WI38 (cell line): ENCODE measurements at regions not wholly inside any gene's neighbourhood (a gene's known extent, or its start where the extent isn't known, plus 50 kb on each side); places are given as distances from the start of the nearest gene placed in this dataset.

Experiments
- H3K4me3 ChIP-seq: 2 replicates; pipeline ENCODE4 v1.5.1; 2011; ENCODE audit warnings: low read depth, mild to moderate bottlenecking, control low read depth, low read length
- CTCF ChIP-seq: IDR thresholded peaks from 2 replicates; pipeline ENCODE4 v1.5.1; 2012; ENCODE audit warnings: low read depth, mild to moderate bottlenecking, control low read depth, low read length

- no peak for TF ChIP-seq CTCF
- no peak overlapping the region for H3K4me3 ChIP-seq
Measured at GRCh38 chr11:122330279-122330965, 214.4 kb upstream of the BLID start.

GRCh38 chr11:122327528-122327927, 211.5 kb upstream of the BLID start:
- no peak overlapping the region for H3K4me3 ChIP-seq
- TF ChIP-seq CTCF: no peak

- H3K4me3 ChIP-seq: no peak overlapping the region
- TF ChIP-seq CTCF: no peak
Measured at GRCh38 chr11:122323754-122324421, 207.9 kb upstream of the BLID start.

GRCh38 chr11:122322329-122322728, 206.3 kb upstream of the BLID start:
- no peak overlapping the region for H3K4me3 ChIP-seq
- TF ChIP-seq CTCF: no peak

- no peak for TF ChIP-seq CTCF
- no peak overlapping the region for H3K4me3 ChIP-seq
Measured at GRCh38 chr11:122320671-122321070, 204.7 kb upstream of the BLID start.

- TF ChIP-seq CTCF: no peak
- no peak overlapping the region for H3K4me3 ChIP-seq
Measured at GRCh38 chr11:122319691-122320620, 203.9 kb upstream of the BLID start.
